ENCODE measurements at regions not wholly inside any gene's neighbourhood (a gene's known extent, or its start where the extent isn't known, plus 50 kb on each side); places are given as distances from the start of the nearest gene placed in this dataset.
"Not testable (repeated sequence)": the region's sequence is repeated elsewhere in the genome, so short reads cannot be mapped to it uniquely, and the experiment has no call there.

DNA sequence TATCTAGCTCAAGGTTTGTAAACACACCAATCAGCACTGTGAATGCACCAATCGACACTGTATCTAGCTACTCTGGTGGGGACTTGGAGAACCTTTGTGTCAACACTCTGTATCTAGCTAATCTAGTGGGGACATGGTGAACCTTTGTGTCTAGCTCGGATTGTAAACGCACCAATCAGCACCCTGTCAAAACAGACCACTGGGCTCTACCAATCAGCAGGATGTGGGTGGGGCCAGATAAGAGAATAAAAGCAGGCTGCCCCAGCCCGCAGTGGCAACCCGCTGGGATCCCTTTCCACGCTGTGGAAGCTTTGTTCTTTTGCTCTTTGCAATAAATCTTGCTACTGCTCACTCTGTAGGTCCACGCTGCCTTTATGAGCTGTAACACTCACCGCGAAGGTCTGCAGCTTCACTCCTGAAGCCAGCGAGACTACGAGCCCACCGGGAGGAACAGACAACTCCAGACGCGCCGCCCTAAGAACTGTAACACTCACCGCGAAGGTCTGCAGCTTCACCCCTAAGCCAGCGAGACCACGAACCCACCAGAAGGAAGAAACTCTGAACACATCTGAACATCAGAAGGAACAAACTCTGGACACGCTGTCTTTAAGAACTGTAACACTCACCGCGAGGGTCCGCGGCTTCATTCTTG is 128.5 kb downstream of the MRPL14 start:
- not testable (repeated sequence) for DNase-seq (ENCODE audit: low spot score)

DNA sequence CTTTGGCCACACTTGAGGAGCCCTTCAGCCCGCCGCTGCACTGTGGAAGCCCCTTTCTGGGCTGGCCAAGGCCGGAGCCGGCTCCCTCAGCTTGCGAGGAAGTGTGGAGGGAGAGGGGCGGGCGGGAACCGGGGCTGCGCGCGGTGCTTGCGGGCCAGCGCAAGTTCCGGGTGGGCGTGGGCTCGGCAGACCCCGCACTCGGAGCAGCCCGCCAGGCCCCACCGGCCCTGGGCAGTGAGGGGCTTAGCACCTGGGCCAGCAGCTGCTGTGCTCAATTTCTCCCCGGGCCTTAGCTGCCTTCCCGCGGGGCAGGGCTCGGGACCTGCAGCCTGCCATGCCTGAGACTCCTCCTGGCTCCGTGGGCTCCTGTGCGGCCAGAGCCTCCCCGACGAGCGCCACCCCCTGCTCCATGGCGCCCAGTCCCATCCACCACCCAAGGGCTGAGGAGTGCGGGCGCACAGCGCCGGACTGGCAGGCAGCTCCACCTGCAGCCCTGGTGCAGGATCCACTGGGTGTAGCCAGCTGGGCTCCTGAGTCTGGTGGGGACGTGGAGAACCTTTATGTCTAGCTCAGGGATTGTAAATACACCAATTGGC is 129.2 kb downstream of the MRPL14 start:
- not testable (repeated sequence) for DNase-seq (ENCODE audit: low spot score)

DNA sequence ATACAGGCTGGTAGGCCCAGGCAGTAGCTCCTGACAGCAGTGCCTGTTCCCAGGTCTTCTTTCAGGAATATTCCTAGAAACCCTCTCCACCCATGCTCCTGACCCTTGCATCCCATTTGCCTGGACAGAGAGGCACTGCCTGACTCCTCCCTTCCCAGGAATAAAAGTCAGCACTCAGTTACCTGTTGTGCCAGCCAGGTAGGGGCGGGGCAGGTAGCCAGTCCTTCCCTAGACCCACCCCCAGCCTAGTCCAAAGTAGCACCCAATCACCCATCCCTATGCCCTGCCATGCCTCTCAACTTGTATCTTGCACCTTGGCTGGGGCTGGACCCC is 129.9 kb downstream of the MRPL14 start:
- DNase-seq (ENCODE audit: low spot score): no peak

DNA sequence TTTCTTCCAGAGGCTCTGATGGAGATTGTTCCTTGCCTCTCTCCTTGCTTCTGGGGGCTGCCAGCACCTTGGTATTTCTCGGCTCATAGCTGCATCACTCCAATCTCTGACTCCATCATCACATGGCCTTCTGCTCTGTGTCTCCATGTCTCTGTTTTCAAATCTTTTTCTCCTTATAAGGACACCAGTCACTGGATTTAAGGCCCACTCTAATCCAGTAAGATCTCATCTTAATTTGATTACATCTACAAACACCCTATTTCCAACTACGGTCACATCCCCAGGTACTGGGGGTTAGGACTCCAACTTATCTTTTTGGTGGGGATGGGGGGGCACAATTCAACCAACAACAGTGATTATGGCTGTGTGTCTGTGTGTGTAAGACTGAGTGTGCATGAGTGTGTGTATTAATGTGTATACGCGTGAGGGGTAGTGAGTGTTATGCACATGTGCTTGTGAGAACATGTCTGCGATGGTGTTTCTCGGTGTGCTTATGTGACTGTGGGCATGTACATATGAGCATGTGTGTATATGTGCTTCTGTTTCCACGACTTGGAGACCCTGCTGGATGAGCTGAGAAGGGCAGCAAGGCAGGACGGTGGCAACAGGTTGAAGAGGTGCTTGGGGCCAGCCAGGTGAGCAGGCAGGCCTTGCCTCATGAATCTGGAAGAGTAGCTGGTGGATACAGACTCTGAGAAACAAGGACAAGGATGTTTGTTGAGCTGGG is 130.5 kb downstream of the MRPL14 start:
- DNase-seq (ENCODE audit: low spot score): no peak

DNA sequence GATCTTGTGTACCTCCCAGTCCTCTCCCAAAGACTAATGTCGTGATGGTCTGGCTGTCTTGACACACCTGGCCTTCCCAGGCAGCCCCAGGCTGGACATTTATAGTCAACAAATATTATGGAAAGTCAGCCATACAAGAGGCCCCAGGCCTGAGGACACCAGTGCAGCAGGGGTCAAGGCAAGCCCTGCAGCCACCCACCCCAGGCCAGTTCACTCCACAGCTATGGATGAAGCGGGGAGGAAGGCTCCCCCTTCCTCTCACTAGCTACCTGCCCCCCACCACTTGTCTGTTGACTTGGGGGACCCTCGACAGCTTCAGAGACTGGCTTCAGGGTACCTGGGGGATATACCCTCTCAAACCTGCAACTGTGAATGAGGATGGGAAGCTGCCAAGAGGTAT is 132.1 kb downstream of the MRPL14 start:
- DNase-seq (ENCODE audit: low spot score): no peak

DNA sequence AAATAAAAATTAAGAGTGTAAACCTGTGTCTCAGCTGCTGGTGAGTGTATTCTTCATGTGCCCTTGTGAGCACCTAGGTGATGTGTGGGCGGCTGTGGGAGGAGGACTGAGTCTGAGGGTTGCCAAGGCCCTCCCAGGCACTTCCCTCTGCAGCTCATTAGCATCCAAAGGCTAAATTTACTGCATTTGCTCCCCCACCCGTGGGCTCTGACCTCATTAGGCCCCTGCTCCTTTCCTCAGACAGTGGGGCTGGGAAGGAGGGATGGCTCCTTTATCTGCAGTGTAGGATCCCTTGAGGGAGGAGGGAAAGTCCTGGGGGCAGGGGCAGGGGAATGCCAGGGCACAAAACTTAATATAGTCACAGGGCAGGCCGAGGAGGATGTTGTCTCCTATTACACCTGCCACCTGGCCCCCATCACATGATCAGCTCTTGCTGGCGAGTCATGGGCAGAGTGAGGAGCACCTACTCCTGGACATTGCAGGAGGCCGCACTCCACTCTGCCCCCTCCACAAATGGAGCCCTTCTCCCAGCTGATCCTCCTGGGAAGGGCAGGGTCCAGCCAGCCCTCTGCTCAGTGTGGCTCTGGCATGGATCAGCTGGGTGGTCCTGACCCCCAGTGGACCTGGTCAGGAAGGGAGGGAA is 133.2 kb downstream of the MRPL14 start:
- no peak for DNase-seq (ENCODE audit: low spot score)

DNA sequence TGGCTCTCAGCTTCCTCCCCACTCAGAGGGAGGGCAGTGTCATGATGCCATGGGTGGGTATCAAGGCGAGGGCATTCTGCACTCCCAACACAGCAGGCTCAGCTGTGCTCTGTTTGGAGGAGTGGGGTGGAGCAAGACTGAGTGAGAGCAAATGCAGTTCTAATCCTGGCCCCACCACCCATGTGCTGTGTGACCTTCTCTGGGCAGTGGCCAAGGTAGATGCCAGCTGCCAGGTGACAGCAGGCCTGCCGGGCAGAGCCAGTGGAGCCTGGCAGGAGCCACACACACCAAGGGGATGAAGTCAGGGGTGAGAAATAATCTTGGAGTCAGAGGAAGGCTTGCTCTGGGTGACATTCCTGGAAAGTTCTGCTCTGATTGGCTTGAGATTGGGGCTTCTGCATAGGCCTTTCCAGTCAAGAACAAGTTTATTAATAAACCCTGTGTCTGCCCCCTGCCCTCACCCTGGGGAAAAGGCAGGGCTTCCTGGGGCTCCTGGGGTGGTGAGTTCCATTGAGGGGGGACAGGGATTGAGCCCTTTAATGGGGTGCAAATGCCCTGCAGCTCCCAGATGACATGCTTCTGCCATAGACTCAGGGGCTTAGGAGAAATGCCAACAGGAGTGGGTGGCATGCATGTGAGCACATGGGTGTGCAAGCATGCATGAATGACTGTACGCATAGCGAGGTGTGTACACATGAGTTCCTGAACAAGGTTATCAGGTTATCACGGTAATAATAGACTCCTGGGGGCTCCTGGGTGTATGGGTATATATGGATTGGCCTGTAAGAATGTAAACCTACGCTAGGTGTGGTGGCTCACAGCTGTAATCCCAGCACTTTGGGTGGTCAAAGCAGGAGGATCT is 134.2 kb downstream of the MRPL14 start:
- no peak for DNase-seq (ENCODE audit: low spot score)

DNA sequence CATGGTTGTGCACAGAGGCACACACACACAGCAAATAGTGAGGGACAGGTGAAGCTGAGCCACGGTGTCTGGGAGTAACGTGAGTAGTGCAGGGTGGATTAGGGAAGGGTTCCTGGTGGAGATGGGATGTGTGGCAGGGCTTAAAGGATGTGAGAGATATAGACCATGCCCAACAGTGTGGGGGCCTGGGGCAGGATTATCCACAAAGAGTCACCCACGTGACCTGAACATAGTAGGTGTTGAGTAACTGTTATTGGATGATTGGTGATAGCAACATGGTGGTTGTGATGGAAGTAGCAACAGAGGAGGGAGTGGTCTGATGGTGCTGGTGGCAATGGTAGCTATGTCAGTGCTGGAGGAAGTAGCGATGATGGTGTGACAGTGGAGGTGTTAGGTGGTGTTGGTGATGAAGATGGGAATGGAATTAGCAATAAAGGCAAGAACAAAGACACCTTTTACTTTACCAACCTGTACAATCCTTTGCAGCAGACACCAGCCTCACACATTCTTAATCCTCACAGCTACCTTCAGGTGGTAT is 135.1 kb downstream of the MRPL14 start:
- no peak for DNase-seq (ENCODE audit: low spot score)

DNA sequence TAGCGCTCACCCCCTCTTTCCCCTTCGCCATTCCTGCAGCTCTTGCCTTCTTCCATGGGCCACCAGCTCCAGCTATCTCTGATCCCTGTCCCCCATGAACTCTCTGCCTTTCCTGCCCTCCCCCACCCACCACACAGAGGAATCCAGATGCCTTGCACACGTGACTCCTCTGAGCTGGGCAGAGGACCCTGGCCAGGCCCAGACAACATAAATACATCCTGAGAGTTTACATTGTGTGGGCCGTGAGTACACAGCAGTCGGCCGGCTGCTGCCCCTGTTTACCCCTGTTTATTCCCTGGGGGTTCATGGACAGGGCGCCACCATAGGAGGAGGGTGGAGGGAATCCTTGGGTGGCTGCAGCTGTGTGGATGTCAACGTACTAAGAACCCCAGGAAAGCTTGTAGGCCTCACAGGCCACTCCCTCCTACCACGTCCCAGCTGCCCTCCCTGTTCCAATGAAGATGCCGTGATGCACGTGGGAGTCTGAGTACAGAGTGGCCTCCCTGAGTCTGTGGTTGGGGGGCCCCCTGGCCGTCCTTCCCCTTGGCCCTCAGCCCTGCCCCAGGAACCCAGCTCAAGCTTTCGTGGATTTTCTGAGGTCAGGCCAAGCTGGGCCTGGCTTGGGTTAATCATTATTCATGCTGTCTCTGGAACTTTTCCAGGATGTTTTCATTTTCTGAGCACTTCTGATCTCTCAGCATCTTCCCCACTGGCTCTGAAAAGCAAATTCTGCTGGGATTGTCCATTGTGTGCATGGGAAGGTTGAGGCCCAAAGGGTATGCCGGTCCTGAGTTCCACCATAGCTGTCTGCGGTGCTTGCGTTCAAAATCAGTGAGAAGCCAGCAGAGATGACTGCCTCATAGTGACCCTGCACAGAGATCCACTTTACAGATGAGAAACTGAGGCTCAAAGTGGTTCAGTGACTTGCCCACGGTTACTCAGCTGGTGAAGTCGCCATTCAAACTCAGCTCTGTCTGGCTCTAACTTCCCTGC is 136.3 kb downstream of the MRPL14 start:
- DNase-seq (ENCODE audit: low spot score): no peak

DNA sequence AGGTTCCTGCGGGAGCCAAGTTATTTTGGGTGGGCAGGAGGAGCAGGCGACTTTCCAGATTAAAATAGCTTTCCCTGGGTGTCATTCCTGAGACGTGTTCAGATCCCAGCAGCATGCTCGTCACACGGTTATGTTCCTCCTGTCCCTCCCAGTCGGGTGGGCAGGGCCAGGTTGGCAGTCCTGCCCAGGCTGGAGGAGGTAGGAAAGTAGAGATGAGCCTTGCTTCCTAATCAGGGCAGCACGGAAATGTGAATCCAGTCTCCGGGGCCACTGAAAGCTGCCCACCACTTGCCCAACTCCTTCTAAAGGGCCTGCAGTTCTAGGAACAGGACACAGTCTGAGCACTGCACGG is 137.0 kb downstream of the MRPL14 start:
- DNase-seq (ENCODE audit: low spot score): no peak

DNA sequence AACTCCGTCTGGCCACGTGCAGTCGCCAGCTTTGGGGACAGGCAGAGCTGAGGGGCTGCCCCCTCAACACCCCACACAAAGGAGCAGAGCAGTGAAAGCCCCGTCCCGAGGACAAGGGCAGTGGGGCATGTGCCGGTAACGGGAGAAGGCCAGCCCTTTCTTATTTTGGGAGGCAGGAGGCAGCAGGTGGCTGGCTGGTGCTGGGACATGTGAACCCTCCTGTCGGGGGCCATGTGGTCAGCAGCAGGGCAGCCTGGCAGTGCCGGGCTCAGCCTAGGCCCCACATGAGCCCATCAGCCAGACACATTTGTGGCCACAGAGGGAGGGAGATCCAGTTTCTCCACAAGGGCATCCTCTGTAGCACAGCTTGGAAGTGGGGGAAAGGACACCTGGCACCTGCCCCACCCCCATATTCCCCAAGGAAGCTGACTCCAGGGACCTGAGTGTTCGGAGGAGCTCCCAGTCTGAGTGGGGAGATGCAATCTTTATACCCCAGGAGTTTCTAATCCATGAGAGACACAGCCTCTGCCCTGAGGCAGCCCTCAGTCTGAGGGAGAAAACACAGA is 137.6 kb downstream of the MRPL14 start:
- no peak for DNase-seq (ENCODE audit: low spot score)

DNA sequence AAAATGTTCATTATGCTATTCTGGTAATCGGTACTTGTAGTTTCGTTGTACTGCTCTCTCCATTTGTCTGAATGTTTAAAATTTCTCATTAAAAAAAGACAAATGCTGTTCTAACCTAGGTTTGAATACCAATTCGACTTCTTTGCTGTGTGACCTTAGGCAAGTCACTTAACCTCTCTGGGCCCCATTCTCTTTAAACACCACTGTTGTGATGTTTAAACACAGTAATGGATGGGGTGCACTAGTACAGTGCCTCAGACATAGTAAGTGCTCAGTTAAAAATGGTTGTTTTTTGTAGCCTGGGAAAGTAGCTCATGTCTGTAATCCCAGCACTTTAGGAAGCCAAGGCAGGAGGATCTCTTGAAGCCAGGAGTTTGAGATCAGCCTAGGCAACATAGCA is 138.5 kb downstream of the MRPL14 start:
- DNase-seq (ENCODE audit: low spot score): no peak

DNA sequence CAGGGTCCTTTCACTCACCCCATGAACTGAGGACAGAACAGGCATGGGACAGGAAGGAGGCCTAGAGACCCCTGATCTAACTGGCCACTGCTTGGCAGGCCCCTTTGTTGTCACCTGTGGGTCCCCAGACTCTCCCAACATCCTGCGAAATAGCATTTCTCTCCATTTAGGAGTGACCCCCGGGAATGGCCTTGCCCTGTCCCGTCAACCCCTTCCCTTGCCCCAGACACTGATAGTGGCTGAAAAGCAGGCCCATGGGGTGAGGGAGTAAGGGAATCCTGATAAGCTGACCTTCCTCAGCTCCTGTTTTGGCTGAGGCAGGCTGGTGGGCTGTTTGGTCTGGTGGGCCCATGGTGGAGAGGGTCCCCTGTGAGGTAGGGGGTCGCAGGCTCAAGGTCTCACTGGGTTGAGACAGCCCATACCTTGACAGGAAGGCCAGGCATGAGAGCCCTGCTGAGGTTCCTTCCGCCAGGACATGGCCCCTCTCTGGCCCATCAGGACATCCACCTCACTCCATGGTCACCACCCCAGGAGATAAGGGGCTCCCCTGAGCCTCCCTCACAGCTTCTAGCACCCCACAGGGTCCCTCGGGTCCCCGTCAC is 139.3 kb downstream of the MRPL14 start:
- no peak for DNase-seq (ENCODE audit: low spot score)

DNA sequence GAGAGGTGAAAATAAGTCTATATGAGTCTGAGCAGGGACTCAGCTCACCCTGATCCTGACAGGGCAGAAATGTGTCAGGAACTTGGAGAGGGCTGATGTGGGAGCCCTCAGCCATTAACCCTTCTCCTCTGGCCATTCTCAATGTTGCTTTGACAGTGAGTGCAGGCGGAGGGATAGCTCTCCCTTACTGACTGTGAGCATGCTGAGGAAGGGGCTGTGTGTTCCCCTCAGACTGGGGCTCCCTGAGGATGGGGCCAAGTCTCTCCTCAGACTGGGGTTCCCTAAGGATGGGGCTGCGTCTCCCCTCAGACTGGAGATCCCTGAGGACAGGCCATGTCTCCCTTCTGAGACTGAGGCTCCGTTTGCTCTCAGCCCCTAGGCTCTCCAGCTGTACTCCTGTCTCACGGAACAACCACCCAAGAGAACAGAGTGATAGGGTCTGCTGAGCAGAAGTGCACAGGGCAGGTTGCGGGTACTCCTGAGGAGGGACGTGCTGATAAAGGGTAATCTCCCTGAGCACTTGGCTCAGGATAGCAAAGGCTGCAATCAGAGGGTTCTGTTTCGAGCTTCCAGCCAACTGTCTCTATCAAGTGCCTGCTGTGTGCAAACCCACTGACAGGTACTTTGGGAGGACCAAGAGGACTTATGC is 141.0 kb downstream of the MRPL14 start:
- no peak for DNase-seq (ENCODE audit: low spot score)

DNA sequence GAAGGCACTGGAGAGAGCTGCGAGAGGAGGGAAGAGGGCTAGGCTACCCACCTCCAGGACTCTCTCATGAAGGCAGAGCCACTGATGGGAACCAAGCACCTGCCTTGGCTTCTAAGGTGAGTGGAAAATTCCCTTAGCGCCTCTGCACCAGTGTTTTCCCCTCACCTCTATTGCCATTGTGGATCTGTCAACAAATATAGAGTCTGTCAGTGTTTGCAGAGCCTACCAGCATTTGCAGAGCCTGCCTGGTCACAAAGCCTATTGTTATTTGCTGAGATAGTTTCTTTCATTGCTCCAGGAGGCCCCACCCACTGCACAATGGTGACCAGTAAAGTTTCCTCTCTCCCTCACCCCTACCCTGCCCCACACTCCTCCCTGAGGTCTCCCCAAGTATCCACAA is 141.9 kb downstream of the MRPL14 start:
- no peak for DNase-seq (ENCODE audit: low spot score)

DNA sequence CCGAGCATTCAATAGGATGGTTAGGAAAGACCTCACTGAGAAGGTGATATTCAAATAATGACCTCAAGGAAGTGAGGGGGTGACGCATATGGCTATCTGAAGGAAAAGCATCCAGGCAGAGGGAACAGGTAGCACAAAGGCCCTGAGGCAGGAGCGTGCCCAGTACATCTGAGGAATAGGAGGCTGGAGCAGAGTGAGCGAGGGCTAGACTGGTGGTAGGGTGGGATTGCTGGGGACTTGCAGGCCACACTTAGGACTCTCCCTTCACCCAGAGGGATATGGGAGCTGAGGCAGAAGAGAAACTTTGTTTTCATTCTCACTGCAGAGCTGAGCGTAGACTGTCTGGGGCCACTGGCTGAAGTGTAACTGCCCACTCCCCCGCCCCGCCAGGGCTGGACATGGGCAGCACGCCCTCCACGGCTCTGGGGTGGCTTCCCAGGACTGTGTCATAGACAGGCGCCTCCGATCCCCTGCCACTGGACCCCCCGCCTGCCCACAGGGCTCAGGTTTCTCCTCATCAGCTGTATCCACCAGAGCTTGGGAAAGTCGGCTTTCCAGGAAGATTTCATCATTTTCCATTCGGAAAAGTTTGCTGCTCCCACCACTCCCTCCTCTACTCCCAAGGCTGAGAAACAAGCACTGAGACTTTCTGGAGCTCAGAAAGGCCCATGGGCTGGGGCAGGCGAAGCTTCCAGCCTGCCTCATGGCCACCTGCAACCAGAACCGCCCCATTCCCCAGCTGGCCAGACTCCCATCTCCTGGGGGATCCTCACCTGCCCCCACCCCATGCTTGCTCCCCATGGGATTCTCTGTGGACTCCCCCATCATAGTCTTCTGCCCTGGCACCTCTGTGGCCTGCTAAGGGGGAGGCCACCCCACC is 142.6 kb downstream of the MRPL14 start:
- no peak for DNase-seq (ENCODE audit: low spot score)

DNA sequence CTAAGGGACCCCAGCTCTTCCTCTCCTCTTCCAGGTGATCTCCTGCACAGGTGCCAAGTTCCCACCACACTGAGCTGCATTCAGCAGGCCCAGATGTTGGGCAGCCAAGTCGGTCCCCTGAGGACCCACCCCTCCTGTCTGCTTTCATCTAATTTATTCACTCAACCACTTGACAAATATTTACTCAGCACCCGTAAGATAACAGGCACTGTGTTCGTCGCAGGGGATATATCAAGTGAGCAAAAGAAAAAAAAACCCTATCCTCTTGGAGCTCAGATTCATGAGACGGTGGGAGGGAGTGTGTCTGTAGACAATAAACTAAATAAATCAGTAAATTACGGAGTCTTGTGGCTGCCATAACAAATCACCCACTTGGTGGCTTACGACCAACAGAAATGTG is 143.6 kb downstream of the MRPL14 start:
- no peak for DNase-seq (ENCODE audit: low spot score)

DNA sequence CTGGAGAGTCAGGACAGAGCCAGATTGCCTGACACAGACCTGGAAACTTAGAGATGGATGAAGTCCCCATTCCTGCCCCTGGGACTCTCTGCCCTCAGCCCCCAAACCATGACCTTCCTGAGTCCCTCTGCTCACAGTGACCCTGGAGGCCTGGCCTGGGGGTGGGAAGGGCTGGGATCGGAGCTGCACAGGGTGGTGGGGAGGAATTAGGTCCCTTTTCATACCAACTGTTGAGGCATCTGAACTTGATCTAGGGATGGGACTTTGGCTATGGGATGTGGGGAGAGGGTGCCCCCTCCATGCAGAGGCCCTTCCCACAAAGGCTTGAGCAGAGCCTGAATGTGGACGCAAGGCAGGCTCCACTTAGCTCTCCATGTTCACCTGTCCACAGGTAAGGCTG is 144.1 kb downstream of the MRPL14 start:
- DNase-seq (ENCODE audit: low spot score): no peak
